HG02938 (cell line): ENCODE measurements at regions not wholly inside any gene's neighbourhood (a gene's known extent, or its start where the extent isn't known, plus 50 kb on each side); places are given as distances from the start of the nearest gene placed in this dataset.
A peak's percentile ranks its signal among the peaks of the same experiment; 100 is the strongest.
"Not testable (repeated sequence)": the region's sequence is repeated elsewhere in the genome, so short reads cannot be mapped to it uniquely, and the experiment has no call there.

Experiments
- ATAC-seq: cut with Tn5 transposase; IDR thresholded peaks from one replicate; pipeline ENCODE4 v1.9.1; 2021; ENCODE audit warnings: mild to moderate bottlenecking, moderate library complexity; ENCODE audit not compliant: unreplicated experiment

GRCh38 chr2:90032269-90032668, 1340.8 kb downstream of the RPIA start:
- ATAC-seq = not testable (repeated sequence)

- ATAC-seq = not testable (repeated sequence)
These were observed 1344.9 kb downstream of the RPIA start for GRCh38 chr2:90036335-90036734.

- not testable (repeated sequence) for ATAC-seq
These were observed 1347.6 kb downstream of the RPIA start for GRCh38 chr2:90039093-90039492.

GRCh38 chr2:90047776-90048175, 1356.3 kb downstream of the RPIA start:
- not testable (repeated sequence) for ATAC-seq

GRCh38 chr2:90052113-90052631, 1360.7 kb downstream of the RPIA start:
- ATAC-seq = not testable (repeated sequence)

GRCh38 chr2:90069290-90069894, 1377.9 kb downstream of the RPIA start:
- ATAC-seq = peak; percentile 64

- no peak for ATAC-seq
These were observed 1384.8 kb downstream of the RPIA start for GRCh38 chr2:90076311-90076710.

GRCh38 chr2:90077948-90078347, 1386.5 kb downstream of the RPIA start:
- no peak for ATAC-seq

- ATAC-seq = no peak
These were observed 1387.9 kb downstream of the RPIA start for GRCh38 chr2:90079374-90079773.

- ATAC-seq = not testable (repeated sequence)
These were observed 1396.3 kb downstream of the RPIA start for GRCh38 chr2:90087792-90088191.

- ATAC-seq = not testable (repeated sequence)
These were observed 1402.2 kb downstream of the RPIA start for GRCh38 chr2:90093571-90094270.

GRCh38 chr2:90097617-90098016, 1406.1 kb downstream of the RPIA start:
- not testable (repeated sequence) for ATAC-seq

- ATAC-seq = not testable (repeated sequence)
These were observed 1413.7 kb downstream of the RPIA start for GRCh38 chr2:90105142-90105541.

GRCh38 chr2:90123409-90123808, 1431.9 kb downstream of the RPIA start:
- ATAC-seq = not testable (repeated sequence)

- ATAC-seq = not testable (repeated sequence)
These were observed 1447.6 kb downstream of the RPIA start for GRCh38 chr2:90139046-90139445.

GRCh38 chr2:90141558-90141957, 1450.1 kb downstream of the RPIA start:
- ATAC-seq = not testable (repeated sequence)

GRCh38 chr2:90151805-90152204, 1460.3 kb downstream of the RPIA start:
- not testable (repeated sequence) for ATAC-seq

- not testable (repeated sequence) for ATAC-seq
These were observed 1479.5 kb downstream of the RPIA start for GRCh38 chr2:90170978-90171377.

- not testable (repeated sequence) for ATAC-seq
These were observed 1481.6 kb downstream of the RPIA start for GRCh38 chr2:90173081-90173480.

GRCh38 chr2:90179591-90179990, 1488.1 kb downstream of the RPIA start:
- not testable (repeated sequence) for ATAC-seq

- ATAC-seq = no peak
These were observed 1516.1 kb downstream of the RPIA start for GRCh38 chr2:90207454-90208058.

GRCh38 chr2:90209009-90209408, 1517.5 kb downstream of the RPIA start:
- no peak for ATAC-seq
